A549 (cell line): ENCODE measurements at regions not wholly inside any gene's neighbourhood (a gene's known extent, or its start where the extent isn't known, plus 50 kb on each side); places are given as distances from the start of the nearest gene placed in this dataset.

ENCODE experiments used
- CBX8 ChIP-seq: fragments of 200-600 bp; sonication (generic); IDR thresholded peaks from 2 replicates; pipeline ENCODE4 v1.6.1; 2016
- CHD4 ChIP-seq: fragments of 200-600 bp; sonication (generic); IDR thresholded peaks from 2 replicates; pipeline ENCODE4 v1.6.1; 2016; ENCODE audit warnings: antibody characterized with exemption, mild to moderate bottlenecking, borderline replicate concordance
- CTCF ChIP-seq: fragments of >200 bp; sonication (Bioruptor Twin); formaldehyde crosslinking; IDR thresholded peaks from 3 replicates; pipeline ENCODE4 v1.5.1; 2016
- E2F6 ChIP-seq: IDR thresholded peaks from 2 replicates; pipeline ENCODE4 v1.6.1; 2012; ENCODE audit warnings: low read depth, borderline replicate concordance
- ELK1 ChIP-seq: fragments of 150-350 bp; IDR thresholded peaks from 2 replicates; pipeline ENCODE4 v1.6.1; 2014; ENCODE audit warnings: low read depth, mild to moderate bottlenecking, low read length
- FOSL2 ChIP-seq, 2 experiments: fragments of 450-650 bp in 1 of 2; fragments of >200 bp in 1 of 2; sonication (Bioruptor Twin) in 1 of 2; formaldehyde crosslinking; IDR thresholded peaks; 2 replicates each; pipeline versions ENCODE4 v1.5.0 to v1.6.1; 2016 to 2020; ENCODE audit warnings: mild to moderate bottlenecking in 1 of 2, moderate library complexity in 1 of 2
- JUN ChIP-seq, 2 experiments: fragments of >200 bp; sonication (Bioruptor Twin); formaldehyde crosslinking; IDR thresholded peaks; 2 replicates in 1 of 2; 3 replicates in 1 of 2; pipeline ENCODE4 v1.6.1; 2016 to 2017
- KDM1A ChIP-seq: fragments of 200-600 bp; sonication (generic); IDR thresholded peaks from 2 replicates; pipeline ENCODE4 v1.6.1; 2016; ENCODE audit warnings: low read depth, mild to moderate bottlenecking
- MAFK ChIP-seq: fragments of 450-650 bp; IDR thresholded peaks from 2 replicates; pipeline ENCODE4 v1.6.1; 2014; ENCODE audit not compliant: partially characterized antibody
- POLR2A ChIP-seq: IDR thresholded peaks from 2 replicates; pipeline ENCODE4 v1.6.1; 2012; ENCODE audit warnings: mild to moderate bottlenecking, low read length
- RAD21 ChIP-seq, 2 experiments: fragments of >200 bp in 1 of 2; sonication (Bioruptor Twin) in 1 of 2; formaldehyde crosslinking in 1 of 2; IDR thresholded peaks in 1 of 2; conservative IDR thresholded peaks in 1 of 2; 2 replicates in 1 of 2; 3 replicates in 1 of 2; pipeline ENCODE4 v1.6.1; 2012 to 2018; ENCODE audit warnings: inconsistent platforms in 1 of 2
- RCOR1 ChIP-seq: fragments of 150-350 bp; IDR thresholded peaks from 2 replicates; pipeline ENCODE4 v1.6.1; 2014; ENCODE audit warnings: antibody characterized with exemption, low read length, low read depth
- REST ChIP-seq: fragments of 200-600 bp; sonication (generic); IDR thresholded peaks from 2 replicates; pipeline ENCODE4 v1.6.1; 2016; ENCODE audit warnings: antibody characterized with exemption, mild to moderate bottlenecking, moderate library complexity
- ZSCAN20 ChIP-seq: fragments of 250-450 bp; sonication (Bioruptor Pico); IDR thresholded peaks from 2 replicates; pipeline ENCODE4 v1.8.0; 2022; ENCODE audit warnings: mild to moderate bottlenecking, moderate library complexity

GRCh38 chr13:61040181-61040580 is 375.5 kb downstream of the PCDH20 start:
- no peak for TF ChIP-seq CTCF
- TF ChIP-seq POLR2A, result no peak
- TF ChIP-seq E2F6, result no peak
- TF ChIP-seq MAFK, result no peak
- TF ChIP-seq KDM1A, result no peak
- no peak for TF ChIP-seq CHD4
- TF ChIP-seq ELK1, result no peak
- TF ChIP-seq JUN (IDR thresholded peaks at IDR 0.05), result no peak
- TF ChIP-seq CBX8, result no peak
- TF ChIP-seq RCOR1, result no peak
- no peak for TF ChIP-seq FOSL2 (IDR thresholded peaks at IDR 0.05)
- no peak for TF ChIP-seq FOSL2 (CRISPR knock-in tag; IDR thresholded peaks at IDR 0.05)
- TF ChIP-seq ZSCAN20 (CRISPR knock-in tag), result no peak
- TF ChIP-seq REST, result no peak
- TF ChIP-seq RAD21 (conservative IDR thresholded peaks at IDR 0.05 in 1 of 2, IDR thresholded peaks at IDR 0.05 in 1 of 2), result no peak
